ENCODE measurements at regions not wholly inside any gene's neighbourhood (a gene's known extent, or its start where the extent isn't known, plus 50 kb on each side); places are given as distances from the start of the nearest gene placed in this dataset.
"Not testable (repeated sequence)": the region's sequence is repeated elsewhere in the genome, so short reads cannot be mapped to it uniquely, and the experiment has no call there.

- no peak for DNase-seq
These were observed 123.4 kb downstream of the POSTN start for GRCh38 chr13:37475151-37475550.

- no peak for DNase-seq
These were observed 125.5 kb downstream of the POSTN start for GRCh38 chr13:37473035-37473434.

GRCh38 chr13:37472266-37472665 lies 126.3 kb downstream of the POSTN start:
- DNase-seq: not testable (repeated sequence)

DNA sequence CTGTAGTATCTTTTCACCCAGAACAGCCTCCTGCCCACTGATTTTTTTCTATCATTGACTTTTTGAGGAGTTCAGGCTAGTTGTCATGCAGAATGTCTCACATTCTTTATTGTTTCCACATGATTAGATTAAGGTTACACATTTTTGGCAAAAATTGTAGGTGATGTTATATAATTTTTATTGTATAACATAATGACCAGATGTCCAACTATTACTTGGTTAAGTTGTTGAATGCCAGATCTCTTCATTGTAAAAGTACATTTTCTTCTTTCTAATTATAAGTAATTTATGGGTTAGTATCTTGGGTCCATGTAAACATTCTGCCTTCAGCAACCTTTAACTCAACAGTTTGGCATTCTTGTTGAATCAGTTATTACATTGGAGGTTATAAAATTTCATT lies 138.4 kb downstream of the POSTN start:
- DNase-seq: no peak

- DNase-seq: no peak
These were observed 141.0 kb downstream of the POSTN start for GRCh38 chr13:37457612-37458011.

GRCh38 chr13:37456506-37456905 lies 142.1 kb downstream of the POSTN start:
- no peak for DNase-seq

- no peak for DNase-seq
These were observed 142.5 kb downstream of the POSTN start for GRCh38 chr13:37456041-37456440.

- no peak for DNase-seq
These were observed 145.3 kb downstream of the POSTN start for GRCh38 chr13:37453246-37453645.

DNA sequence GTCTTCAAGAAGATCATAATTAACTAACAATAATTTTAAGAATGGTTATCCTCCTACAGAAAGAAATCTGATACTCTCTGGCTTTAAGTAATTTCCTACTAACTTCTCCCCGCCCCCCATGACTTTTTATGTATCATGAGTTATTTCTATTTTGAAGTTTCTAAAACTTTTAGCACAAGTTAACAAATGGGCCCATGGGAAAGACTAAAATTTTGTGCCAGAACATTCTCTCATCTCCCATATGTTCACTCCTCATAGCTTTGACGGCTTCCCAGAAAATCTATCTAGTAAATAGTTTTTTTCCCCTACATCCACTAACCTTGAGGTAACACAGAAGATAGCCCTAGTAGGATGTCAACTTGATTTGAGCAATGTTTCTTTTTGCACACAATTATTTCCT lies 148.3 kb downstream of the POSTN start:
- no peak for DNase-seq

DNA sequence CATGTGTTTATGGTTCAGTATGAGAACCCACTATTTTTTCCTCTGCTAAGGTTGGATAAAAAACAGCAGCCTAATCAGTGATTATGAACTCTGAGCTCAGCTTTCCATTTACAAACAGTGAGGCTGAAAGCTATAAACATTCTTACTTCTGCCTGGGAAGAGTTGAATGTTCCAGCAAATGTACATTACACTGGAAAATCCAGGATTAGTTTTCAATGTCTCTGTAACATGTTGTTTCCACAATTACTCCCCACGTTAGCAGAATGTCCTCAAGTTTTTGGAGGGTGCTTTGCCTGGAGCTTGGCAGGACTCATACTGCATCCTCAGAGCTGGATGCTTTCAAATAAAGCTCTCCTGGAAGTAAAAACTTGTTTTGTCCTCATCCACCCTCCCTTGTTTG lies 150.4 kb downstream of the POSTN start:
- DNase-seq: no peak

DNA sequence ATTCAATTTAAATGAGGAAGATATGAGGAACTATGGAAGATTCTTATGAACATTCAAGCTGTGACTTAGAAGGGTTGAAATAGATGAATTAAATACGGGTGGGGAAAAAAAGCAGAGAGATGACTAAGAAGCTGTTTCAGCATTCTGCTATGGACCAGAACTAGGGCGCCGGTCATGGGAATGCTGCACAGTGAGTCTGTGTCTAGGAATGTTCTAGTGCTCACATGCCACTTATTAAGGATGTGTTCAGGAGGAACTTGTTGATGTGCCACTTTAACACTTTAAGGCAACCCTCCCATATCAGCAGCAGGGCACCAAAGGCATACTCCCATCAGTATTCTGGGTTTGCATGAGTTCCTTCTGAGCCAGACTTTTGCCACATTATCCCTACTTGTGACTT lies 152.1 kb downstream of the POSTN start:
- DNase-seq: no peak

- no peak for DNase-seq
These were observed 155.0 kb downstream of the POSTN start for GRCh38 chr13:37443538-37443937.

DNA sequence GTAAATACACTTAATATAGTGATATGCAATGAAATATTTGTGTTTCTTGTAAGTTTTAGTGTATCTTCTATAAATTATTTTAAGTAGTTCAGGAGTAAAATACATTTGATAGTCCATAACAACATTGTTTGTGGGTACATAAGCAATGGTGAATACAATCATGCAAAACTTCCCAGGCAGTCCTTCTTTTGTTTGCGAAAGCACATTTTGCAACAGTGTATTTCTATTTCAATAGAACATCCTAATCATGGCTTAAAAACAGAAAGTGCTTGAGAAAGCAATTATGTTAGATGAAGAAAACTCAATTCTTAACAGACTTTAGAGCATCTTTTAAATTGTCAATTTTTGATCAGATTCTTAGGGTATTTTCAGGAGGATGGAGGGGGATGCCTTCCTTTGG lies 155.6 kb downstream of the POSTN start:
- no peak for DNase-seq

- DNase-seq: no peak
These were observed 162.7 kb downstream of the POSTN start for GRCh38 chr13:37435881-37436280.

- no peak for DNase-seq
These were observed 165.5 kb downstream of the POSTN start for GRCh38 chr13:37433086-37433485.

GRCh38 chr13:37429976-37430375 lies 168.6 kb downstream of the POSTN start:
- DNase-seq: no peak

DNA sequence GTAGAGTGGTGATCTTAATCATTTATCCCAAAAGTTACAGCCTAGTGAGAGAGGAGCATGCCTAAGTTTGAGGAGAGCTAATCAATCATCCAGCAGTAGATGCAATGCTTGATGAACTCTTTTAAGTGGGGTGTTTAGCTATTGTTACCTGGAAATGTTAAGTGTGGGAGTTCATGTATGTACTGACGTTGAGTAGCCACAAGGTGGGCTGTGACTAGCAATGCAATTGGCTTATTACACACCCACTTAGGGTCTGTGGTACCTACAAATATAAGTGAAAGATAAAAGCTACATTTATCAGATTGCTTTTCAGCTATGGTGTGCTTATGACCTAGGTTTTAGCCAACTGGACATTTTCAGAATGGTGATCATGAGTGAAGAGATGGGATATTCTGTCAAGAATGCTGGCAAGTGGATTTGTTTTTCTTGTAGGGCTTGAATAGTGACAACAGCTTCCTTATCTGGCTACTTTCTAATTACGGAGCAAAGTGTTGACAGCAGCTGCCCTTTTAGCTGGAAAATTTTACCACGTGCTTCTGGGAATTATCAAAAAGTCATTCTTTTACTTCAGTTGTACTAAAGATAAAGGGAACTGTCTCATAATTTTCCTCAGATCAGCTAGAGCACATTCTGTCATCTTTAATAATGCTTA lies 170.6 kb downstream of the POSTN start:
- DNase-seq: no peak

DNA sequence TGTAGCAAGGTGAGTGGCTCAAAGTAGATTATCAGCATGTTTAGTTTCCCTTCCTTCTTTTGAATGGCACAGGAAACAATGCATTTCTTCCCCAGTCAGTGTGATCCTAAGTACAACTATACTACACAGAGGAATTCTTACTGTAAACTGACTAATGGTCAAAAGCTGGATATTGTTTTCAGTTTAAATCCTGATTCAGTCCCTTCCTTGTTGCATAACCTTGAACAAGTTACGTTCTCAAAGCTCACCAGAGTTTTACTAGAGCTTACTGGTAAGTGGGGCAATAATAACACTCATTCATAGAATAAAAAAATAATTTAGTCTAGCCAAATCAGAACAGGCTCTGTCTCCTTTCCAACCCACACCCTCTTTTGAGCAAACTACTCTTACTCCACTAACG lies 180.1 kb downstream of the POSTN start:
- DNase-seq: no peak

- DNase-seq: no peak
These were observed 181.5 kb downstream of the POSTN start for GRCh38 chr13:37417060-37417441.

DNA sequence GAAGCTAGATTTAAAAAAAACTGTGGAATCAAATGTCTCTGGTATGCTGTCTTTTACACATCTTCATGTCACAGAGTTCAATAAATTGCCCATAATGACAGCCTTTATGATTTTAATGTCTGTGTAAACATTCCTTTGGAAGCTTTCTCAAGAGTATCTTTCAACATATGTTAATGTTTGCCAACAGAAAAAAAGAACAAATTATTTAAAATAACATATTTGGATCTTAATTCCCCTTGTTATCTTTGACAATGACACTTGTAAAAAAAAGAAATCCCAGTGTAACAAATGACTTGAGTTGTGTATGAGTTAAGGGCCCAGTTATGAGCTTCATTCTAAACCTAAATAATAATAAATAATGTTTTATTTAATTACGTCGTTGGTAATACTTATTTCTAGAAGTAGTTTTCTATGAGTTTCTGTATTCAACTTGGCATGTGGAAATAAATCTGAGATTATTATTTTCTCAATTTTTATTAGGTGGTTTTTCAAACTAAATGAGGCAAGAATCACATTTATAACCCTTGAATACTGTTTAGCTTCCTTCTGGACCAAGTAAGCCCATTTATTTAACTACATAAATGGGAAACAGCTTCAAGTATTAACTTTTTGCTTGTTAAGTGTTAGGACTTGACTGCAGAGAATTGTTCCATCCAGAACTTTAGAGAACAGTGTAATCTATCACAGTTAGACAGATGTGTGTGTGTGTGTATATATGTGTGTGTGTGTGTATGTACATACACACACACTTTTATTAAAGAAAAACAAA lies 182.1 kb downstream of the POSTN start:
- no peak for DNase-seq

DNA sequence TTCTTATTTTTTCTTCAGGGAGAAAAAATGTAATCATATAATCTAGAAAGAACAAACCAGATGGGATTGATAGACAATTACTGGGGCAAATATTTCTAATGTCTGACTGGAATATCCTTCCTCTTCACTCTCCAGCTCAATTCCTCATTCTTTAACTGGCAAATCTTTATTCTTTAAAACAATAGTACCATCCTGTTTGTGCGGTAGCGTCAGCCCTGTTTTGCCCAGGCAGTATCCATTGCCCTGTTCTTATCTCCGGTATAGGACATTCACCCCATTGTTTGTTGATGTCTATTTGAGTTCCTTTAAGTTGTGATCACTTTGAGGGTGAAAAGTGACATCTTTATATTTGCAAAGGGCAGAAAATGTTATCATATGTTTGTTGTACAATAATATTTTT lies 185.4 kb downstream of the POSTN start:
- DNase-seq: no peak

DNA sequence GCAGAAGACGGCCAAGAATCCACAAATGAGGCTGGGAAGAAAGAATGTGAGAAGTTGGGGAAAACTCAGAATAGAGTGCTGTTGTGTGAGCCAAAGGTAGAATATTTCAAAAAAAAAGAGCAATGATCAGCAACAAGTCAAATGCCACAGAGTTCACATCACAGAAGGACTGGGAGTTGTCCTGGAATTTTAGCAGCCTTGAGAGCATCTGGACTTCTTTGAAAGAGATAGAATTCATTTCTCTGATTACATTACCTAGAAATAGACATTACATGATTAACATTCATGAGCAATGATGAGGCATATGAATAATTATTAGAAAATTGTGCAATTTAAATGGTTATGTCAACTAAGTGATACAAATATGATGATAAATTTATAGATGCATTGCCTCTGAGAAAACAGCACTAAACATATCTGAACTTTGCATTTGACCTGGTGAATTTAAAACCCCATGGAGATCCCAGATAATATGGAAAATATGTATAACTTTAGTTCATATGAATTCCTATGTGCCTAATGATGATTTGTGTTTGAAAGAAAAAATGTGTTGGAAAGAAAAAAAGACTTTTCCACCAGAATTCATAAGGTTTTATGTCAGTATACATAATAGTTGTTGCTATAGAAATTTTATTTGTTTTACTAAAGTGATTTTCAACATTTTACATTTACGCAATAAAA lies 186.2 kb downstream of the POSTN start:
- no peak for DNase-seq

DNA sequence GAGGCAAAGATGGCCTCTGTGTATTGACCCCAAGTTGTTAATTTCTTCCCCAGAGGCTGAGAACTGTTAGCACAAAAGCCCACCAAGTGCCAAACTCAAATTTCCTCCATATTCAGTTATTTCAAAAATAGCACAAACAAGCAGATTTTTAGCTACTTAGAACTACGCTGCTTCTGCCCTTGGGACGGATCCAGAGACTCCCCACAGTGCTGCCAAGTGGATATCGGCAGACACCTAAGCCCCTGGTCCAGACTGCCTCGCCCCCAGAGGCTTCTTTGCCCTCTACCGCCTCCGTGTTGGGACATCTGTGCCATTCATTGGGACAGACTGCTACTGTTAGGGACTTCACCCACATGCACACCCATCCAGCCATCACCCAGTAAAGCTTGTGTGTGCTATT lies 188.3 kb downstream of the POSTN start:
- DNase-seq: no peak

Measured in renal pelvis (tissue), 1 donor.